ENCODE measurements at regions not wholly inside any gene's neighbourhood (a gene's known extent, or its start where the extent isn't known, plus 50 kb on each side); places are given as distances from the start of the nearest gene placed in this dataset.

DNA sequence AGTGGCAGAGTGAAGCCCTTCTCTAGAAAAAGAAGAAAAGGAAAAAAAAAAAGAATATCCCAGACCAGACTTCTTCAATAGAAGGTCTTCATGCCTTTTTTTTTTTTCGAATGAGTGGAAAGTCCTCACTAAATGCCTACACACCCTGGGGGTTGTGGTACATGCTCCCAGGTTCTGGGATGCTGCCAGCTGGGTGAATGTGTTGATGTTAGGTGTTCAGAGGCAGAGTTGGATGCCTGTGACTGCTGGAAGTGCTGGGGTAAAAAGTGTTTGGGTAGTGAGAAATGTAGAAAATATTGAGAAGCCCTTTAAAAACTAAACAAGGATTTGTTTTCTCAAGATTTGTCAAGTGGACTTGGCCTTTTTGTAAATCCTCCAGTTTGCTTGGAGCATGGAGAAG lies 318.6 kb downstream of the SLC4A3 start:
- no peaks in the 10 kb centered on the region for H3K4me1 Mint-ChIP-seq (ENCODE audit: low read depth, unreplicated experiment)
- no peak for DNase-seq
- peaks cover 2% of the 10 kb centered on the region for H3K27me3 Mint-ChIP-seq (ENCODE audit: unreplicated experiment)
- no peak overlapping the region for H3K4me3 Mint-ChIP-seq (ENCODE audit: unreplicated experiment)
- TF ChIP-seq, protein P1, sequence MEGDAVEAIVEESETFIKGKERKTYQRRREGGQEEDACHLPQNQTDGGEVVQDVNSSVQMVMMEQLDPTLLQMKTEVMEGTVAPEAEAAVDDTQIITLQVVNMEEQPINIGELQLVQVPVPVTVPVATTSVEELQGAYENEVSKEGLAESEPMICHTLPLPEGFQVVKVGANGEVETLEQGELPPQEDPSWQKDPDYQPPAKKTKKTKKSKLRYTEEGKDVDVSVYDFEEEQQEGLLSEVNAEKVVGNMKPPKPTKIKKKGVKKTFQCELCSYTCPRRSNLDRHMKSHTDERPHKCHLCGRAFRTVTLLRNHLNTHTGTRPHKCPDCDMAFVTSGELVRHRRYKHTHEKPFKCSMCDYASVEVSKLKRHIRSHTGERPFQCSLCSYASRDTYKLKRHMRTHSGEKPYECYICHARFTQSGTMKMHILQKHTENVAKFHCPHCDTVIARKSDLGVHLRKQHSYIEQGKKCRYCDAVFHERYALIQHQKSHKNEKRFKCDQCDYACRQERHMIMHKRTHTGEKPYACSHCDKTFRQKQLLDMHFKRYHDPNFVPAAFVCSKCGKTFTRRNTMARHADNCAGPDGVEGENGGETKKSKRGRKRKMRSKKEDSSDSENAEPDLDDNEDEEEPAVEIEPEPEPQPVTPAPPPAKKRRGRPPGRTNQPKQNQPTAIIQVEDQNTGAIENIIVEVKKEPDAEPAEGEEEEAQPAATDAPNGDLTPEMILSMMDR (IDR thresholded peaks at IDR 0.05; ENCODE audit: partially characterized antibody, unreplicated experiment): no peak
- H3K27ac Mint-ChIP-seq (ENCODE audit: unreplicated experiment): no peak overlapping the region
- H3K36me3 Mint-ChIP-seq (ENCODE audit: unreplicated experiment): no peaks in the 10 kb centered on the region
- H3K9me3 Mint-ChIP-seq (ENCODE audit: unreplicated experiment): no peaks in the 10 kb centered on the region

DNA sequence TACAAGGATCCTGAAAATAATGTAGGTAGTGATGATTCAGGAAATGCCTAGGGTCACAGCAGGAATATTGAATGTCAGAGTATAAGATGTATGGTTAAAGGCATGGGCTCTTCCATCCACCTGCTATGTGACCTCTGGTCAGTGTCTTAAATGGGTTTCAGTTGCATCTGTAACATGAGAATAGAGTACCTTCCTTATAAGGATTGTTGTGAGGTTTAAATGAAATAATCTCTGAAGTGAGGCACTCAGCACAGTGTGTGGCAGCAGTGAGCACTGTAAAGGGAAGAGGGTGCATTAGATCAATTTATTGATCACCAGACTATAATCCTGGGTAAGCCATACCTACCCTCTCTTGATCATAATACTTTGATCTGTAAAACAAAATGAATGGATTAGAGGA lies 319.1 kb downstream of the SLC4A3 start:
- H3K4me3 Mint-ChIP-seq (ENCODE audit: unreplicated experiment): no peak overlapping the region
- H3K36me3 Mint-ChIP-seq (ENCODE audit: unreplicated experiment): no peaks in the 10 kb centered on the region
- H3K27ac Mint-ChIP-seq (ENCODE audit: unreplicated experiment): no peak overlapping the region
- H3K27me3 Mint-ChIP-seq (ENCODE audit: unreplicated experiment): peaks cover 2% of the 10 kb centered on the region
- no peaks in the 10 kb centered on the region for H3K9me3 Mint-ChIP-seq (ENCODE audit: unreplicated experiment)
- DNase-seq: no peak
- TF ChIP-seq, protein P1 (IDR thresholded peaks at IDR 0.05; ENCODE audit: partially characterized antibody, unreplicated experiment): no peak
- H3K4me1 Mint-ChIP-seq (ENCODE audit: low read depth, unreplicated experiment): no peaks in the 10 kb centered on the region

DNA sequence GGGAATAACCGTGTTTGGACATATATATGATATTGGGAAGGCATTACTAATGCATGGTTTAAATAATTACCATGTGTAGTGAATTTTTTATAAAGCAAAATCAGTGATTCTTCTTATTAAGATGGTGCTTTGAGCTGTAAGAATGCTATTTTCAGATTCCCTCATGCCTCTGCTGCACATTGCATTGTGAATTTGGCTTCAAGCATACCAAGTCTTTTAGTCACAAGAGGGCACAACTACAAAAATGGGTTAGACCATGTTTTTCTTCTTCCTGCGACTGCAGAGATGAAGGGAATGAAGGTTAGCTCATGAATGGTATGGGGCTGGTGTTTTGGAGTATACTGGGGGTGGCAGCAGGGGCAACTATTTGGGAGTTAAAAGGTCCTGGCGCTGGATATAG lies 320.1 kb downstream of the SLC4A3 start:
- Mint-ChIP-seq H3K9me3 (ENCODE audit: unreplicated experiment) (no peaks in the 10 kb centered on the region), H3K36me3 (ENCODE audit: unreplicated experiment) (no peaks in the 10 kb centered on the region), H3K27me3 (ENCODE audit: unreplicated experiment) (peaks cover 2% of the 10 kb centered on the region), H3K4me3 (ENCODE audit: unreplicated experiment) (no peak overlapping the region), H3K4me1 (ENCODE audit: low read depth, unreplicated experiment) (no peaks in the 10 kb centered on the region), H3K27ac (ENCODE audit: unreplicated experiment) (no peak overlapping the region)
- TF ChIP-seq, protein P1 (IDR thresholded peaks at IDR 0.05; ENCODE audit: partially characterized antibody, unreplicated experiment): no peak
- DNase-seq: no peak

DNA sequence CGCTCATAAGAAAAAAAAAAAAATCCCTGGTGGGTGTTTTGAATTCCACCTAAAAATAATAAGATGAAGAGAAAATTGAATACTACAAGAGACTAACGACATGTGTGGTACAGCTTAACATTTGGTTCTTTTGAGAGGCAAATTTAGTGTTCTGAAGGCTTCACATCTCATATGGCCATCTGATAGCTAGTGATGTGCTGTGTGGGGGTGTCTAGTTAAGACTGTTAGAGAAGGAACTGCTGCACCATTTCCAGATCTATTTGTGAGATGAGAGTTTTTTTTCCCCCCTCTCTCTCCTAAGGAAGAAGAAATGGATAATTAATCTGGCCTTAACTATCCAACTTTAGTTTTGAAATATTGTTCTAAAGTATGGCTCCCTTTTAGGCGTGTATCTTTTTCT lies 321.6 kb downstream of the SLC4A3 start:
- no peak for DNase-seq
- H3K9me3 Mint-ChIP-seq (ENCODE audit: unreplicated experiment): no peaks in the 10 kb centered on the region
- TF ChIP-seq, protein P1 (IDR thresholded peaks at IDR 0.05; ENCODE audit: partially characterized antibody, unreplicated experiment): no peak
- no peak overlapping the region for H3K4me3 Mint-ChIP-seq (ENCODE audit: unreplicated experiment)
- H3K27me3 Mint-ChIP-seq (ENCODE audit: unreplicated experiment): peaks cover 2% of the 10 kb centered on the region
- no peak overlapping the region for H3K27ac Mint-ChIP-seq (ENCODE audit: unreplicated experiment)
- no peaks in the 10 kb centered on the region for H3K4me1 Mint-ChIP-seq (ENCODE audit: low read depth, unreplicated experiment)
- no peaks in the 10 kb centered on the region for H3K36me3 Mint-ChIP-seq (ENCODE audit: unreplicated experiment)

DNA sequence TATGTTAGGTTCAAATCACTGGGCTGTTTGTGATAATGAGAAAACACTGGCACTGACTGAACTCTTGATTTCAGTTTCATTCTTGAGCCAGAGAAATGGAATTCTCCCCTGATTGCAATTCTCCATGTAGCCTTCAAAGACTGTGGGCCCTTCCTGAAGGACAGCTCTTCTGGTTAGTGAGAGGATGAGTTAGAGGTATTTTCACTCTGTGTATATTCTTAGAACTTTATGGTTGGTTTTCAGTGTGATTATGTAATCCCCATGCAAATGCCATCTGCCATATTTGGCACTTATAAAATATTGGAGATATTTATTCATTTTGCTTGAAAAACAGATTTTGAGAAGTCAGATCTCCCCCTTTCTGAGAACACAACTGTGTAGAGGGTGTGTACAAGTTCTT lies 323.7 kb downstream of the SLC4A3 start:
- no peaks in the 10 kb centered on the region for H3K9me3 Mint-ChIP-seq (ENCODE audit: unreplicated experiment)
- H3K36me3 Mint-ChIP-seq (ENCODE audit: unreplicated experiment): no peaks in the 10 kb centered on the region
- TF ChIP-seq, protein P1 (IDR thresholded peaks at IDR 0.05; ENCODE audit: partially characterized antibody, unreplicated experiment): no peak
- H3K4me1 Mint-ChIP-seq (ENCODE audit: low read depth, unreplicated experiment): no peaks in the 10 kb centered on the region
- peaks cover 2% of the 10 kb centered on the region for H3K27me3 Mint-ChIP-seq (ENCODE audit: unreplicated experiment)
- H3K4me3 Mint-ChIP-seq (ENCODE audit: unreplicated experiment): no peak overlapping the region
- H3K27ac Mint-ChIP-seq (ENCODE audit: unreplicated experiment): no peak overlapping the region
- no peak for DNase-seq
